ENCODE measurements at regions not wholly inside any gene's neighbourhood (a gene's known extent, or its start where the extent isn't known, plus 50 kb on each side); places are given as distances from the start of the nearest gene placed in this dataset.

- Histone ChIP-seq H3K9me3 (no peaks in the 10 kb centered on the region), H3K36me3 (no peaks in the 10 kb centered on the region), H3K27me3 (no peaks in the 10 kb centered on the region), H3K4me1 (ENCODE audit: insufficient read depth) (no peaks in the 10 kb centered on the region), H3K4me3 (no peak overlapping the region), H3K27ac (no peak overlapping the region)
- DNase-seq = no peak
- intact Hi-C loops (cut with DNase I) = no loop called here
- WGBS, 3 donors = 76 to 82% (median 80%) methylated on average over 5 of the region's 5 CpGs
- TF ChIP-seq EP300 (IDR thresholded peaks at IDR 0.05) (no peak), POLR2A (IDR thresholded peaks at IDR 0.05) (no peak), CTCF (IDR thresholded peaks at IDR 0.05) (no peak)
These were observed 1488.6 kb downstream of the TBC1D22A start for GRCh38 chr22:48250937-48251530.

- WGBS, 3 donors = 78 to 80% (median 79%) methylated on average over 16 of the region's 16 CpGs
- Histone ChIP-seq H3K9me3 (no peaks in the 10 kb centered on the region), H3K27me3 (no peaks in the 10 kb centered on the region), H3K4me3 (no peak overlapping the region), H3K4me1 (ENCODE audit: insufficient read depth) (no peaks in the 10 kb centered on the region), H3K36me3 (no peaks in the 10 kb centered on the region), H3K27ac (no peak overlapping the region)
- intact Hi-C loops (cut with DNase I) = no loop called here
- DNase-seq = no peak
- TF ChIP-seq CTCF (IDR thresholded peaks at IDR 0.05) = no peak
- no peak for TF ChIP-seq EP300 (IDR thresholded peaks at IDR 0.05)
- TF ChIP-seq POLR2A (IDR thresholded peaks at IDR 0.05) = no peak
These were observed 1487.9 kb downstream of the TBC1D22A start for GRCh38 chr22:48250286-48250895.

GRCh38 chr22:48249713-48250268 lies 1487.3 kb downstream of the TBC1D22A start:
- 56 to 77% (median 62%) methylated on average over 7 of the region's 7 CpGs for WGBS, 3 donors

GRCh38 chr22:48248901-48249455 lies 1486.5 kb downstream of the TBC1D22A start:
- DNase-seq = no peak
- intact Hi-C loops (cut with DNase I) = no loop called here
- no peaks in the 10 kb centered on the region for H3K27me3 ChIP-seq

More at GRCh38 chr22:48249713-48250268, 1487.3 kb downstream of the TBC1D22A start:
- H3K36me3 ChIP-seq = no peaks in the 10 kb centered on the region
- no peaks in the 10 kb centered on the region for H3K9me3 ChIP-seq
- H3K4me3 ChIP-seq = no peak overlapping the region
- TF ChIP-seq EP300 (IDR thresholded peaks at IDR 0.05) (no peak), POLR2A (IDR thresholded peaks at IDR 0.05) (no peak), CTCF (IDR thresholded peaks at IDR 0.05) (no peak)
- intact Hi-C loops (cut with DNase I) = no loop called here
- H3K27ac ChIP-seq = no peak overlapping the region
- no peaks in the 10 kb centered on the region for H3K27me3 ChIP-seq
- no peaks in the 10 kb centered on the region for H3K4me1 ChIP-seq (ENCODE audit: insufficient read depth)
- no peak for DNase-seq

More at GRCh38 chr22:48248901-48249455, 1486.5 kb downstream of the TBC1D22A start:
- Histone ChIP-seq H3K36me3 (no peaks in the 10 kb centered on the region), H3K4me3 (no peak overlapping the region), H3K9me3 (no peaks in the 10 kb centered on the region), H3K4me1 (ENCODE audit: insufficient read depth) (no peaks in the 10 kb centered on the region), H3K27ac (no peak overlapping the region)
- TF ChIP-seq POLR2A (IDR thresholded peaks at IDR 0.05) (no peak), EP300 (IDR thresholded peaks at IDR 0.05) (no peak), CTCF (IDR thresholded peaks at IDR 0.05) (no peak)
- 65 to 90% (median 66%) methylated on average over 10 to 12 of the region's 12 CpGs for WGBS, 3 donors
